WERI-Rb-1 (cell line): ENCODE measurements at regions not wholly inside any gene's neighbourhood (a gene's known extent, or its start where the extent isn't known, plus 50 kb on each side); places are given as distances from the start of the nearest gene placed in this dataset.

ENCODE experiments used
- DNase-seq: peaks from one replicate; pipeline ENCODE4 v3.0.0-alpha.2; 2020
- H3K27ac ChIP-seq: fragments of 250-450 bp; sonication (Bioruptor Pico); 2 replicates; pipeline ENCODE4 v1.5.1; 2020; ENCODE audit warnings: mild to moderate bottlenecking, moderate library complexity
- H3K27me3 ChIP-seq: fragments of 250-450 bp; sonication (Bioruptor Pico); 2 replicates; pipeline ENCODE4 v1.5.1; 2021; ENCODE audit warnings: mild to moderate bottlenecking, low read depth, moderate library complexity; ENCODE audit not compliant: insufficient read depth, severe bottlenecking
- H3K36me3 ChIP-seq: fragments of 250-450 bp; sonication (Bioruptor Pico); 2 replicates; pipeline ENCODE4 v1.5.1; 2020; ENCODE audit warnings: mild to moderate bottlenecking, moderate library complexity
- H3K4me3 ChIP-seq: 2 replicates; pipeline ENCODE4 v1.5.1; 2011; ENCODE audit warnings: low read depth, mild to moderate bottlenecking, control low read depth, low read length
- H3K9me3 ChIP-seq: fragments of 250-450 bp; sonication (Bioruptor Pico); 2 replicates; pipeline ENCODE4 v1.5.1; 2021; ENCODE audit warnings: mild to moderate bottlenecking, moderate library complexity; ENCODE audit not compliant: severe bottlenecking
- TF ChIP-seq, protein P1 (sequence below): IDR thresholded peaks from 2 replicates; pipeline ENCODE4 v1.5.1; 2011; ENCODE audit warnings: low read depth, mild to moderate bottlenecking, control low read depth, inconsistent platforms, low read length

DNA sequence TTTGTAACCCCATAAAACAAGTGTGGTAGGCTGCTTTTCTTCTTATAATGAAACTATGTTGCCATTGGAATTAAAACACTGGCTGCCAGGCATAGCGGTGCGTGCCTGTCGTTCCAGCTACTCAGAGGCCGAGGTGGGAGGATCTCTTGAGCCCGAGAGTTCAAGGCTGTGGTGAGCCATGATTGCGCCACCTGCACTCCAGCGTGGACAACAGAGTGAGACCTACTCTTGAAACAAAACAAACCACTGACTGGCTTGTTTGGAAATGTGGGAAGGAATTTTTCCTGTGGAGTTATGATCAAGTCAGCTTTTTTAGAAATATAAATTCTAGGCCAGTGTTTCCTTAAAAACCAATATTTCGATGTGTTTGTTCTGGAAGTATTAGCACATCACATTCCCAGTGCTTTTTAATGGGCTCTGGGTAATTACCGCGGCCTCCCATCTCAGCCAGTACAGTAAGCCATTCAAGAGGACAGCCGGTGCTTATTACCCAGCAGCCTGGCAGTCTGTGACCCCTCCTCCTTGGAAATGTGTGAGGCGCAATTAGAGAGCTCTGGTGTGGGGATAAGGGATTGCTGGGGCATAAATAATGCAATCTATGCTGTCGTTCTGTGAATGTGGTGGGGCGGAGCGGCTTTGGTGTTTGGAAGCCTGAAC is 58.3 kb upstream of the TRAK1 start:
- no peaks in the 10 kb centered on the region for H3K27me3 ChIP-seq
- no peaks in the 10 kb centered on the region for H3K9me3 ChIP-seq
- H3K36me3 ChIP-seq: peaks cover 14% of the 10 kb centered on the region
- peak overlapping the region; percentile 64 for H3K27ac ChIP-seq
- peak; percentile 91 for DNase-seq
- TF ChIP-seq, protein P1, sequence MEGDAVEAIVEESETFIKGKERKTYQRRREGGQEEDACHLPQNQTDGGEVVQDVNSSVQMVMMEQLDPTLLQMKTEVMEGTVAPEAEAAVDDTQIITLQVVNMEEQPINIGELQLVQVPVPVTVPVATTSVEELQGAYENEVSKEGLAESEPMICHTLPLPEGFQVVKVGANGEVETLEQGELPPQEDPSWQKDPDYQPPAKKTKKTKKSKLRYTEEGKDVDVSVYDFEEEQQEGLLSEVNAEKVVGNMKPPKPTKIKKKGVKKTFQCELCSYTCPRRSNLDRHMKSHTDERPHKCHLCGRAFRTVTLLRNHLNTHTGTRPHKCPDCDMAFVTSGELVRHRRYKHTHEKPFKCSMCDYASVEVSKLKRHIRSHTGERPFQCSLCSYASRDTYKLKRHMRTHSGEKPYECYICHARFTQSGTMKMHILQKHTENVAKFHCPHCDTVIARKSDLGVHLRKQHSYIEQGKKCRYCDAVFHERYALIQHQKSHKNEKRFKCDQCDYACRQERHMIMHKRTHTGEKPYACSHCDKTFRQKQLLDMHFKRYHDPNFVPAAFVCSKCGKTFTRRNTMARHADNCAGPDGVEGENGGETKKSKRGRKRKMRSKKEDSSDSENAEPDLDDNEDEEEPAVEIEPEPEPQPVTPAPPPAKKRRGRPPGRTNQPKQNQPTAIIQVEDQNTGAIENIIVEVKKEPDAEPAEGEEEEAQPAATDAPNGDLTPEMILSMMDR: no peak
- no peak overlapping the region; the same call in 1 of the 2 replicates for H3K4me3 ChIP-seq

DNA sequence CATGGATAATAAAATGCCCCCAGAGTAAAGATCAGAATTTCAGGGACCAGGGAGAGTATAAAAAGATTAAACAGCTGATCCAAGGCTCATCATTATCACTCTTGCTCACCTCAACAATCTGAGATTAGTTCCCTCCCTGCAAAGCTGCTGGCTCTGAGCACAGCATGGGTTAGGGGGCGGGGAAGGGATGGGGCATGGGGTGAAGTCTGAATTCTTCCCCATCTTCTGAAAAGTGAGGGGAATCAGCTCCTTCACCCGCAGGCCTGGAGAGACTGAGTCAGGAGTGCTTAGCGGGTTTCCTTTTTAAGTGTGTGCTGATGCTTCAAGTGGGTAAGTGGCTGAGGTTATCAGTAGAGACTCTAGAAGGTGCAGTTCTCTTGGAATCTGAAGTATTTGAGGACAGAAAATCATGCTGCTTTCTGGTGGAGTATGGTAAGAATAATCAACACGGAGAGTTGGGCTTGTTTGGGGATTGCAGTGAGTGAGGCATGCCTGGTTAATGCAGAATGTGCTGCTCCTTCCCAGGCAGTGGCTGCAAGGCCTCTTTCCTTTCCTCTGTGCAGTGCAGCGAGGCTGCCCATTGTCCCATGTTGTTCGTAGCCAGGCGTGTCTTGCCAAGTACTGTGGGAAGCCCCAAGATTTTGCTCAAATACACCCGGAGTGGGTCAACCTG is 59.2 kb upstream of the TRAK1 start:
- DNase-seq: peak; percentile 67
- Histone ChIP-seq H3K36me3 (peaks cover 14% of the 10 kb centered on the region), H3K27ac (peak overlapping the region; percentile 64), H3K27me3 (no peaks in the 10 kb centered on the region), H3K9me3 (no peaks in the 10 kb centered on the region), H3K4me3 (no peak overlapping the region)
- TF ChIP-seq, protein P1: no peak

DNA sequence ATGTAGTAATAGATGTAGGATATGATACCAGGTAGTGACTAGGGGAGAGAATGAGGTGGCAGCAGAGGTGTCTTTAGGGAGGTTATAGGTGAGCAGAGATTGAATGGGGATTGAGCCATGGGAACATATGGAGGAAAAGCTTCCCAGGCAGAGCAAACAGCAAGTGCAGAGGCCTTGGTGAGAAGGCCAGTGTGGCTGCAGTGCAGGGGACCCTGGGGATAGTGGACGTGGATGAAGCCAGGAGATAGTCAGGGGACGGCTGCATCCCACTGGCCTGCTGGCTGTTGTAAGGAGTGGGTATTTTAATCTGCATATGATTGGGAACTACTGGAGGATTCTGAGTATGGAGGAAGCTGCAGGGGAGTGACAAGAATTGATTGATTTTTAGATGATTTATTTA is 62.7 kb upstream of the TRAK1 start:
- TF ChIP-seq, protein P1: no peak
- Histone ChIP-seq H3K4me3 (no peak overlapping the region), H3K27me3 (no peaks in the 10 kb centered on the region), H3K36me3 (no peaks in the 10 kb centered on the region), H3K27ac (no peak overlapping the region), H3K9me3 (no peaks in the 10 kb centered on the region)
- DNase-seq: no peak

DNA sequence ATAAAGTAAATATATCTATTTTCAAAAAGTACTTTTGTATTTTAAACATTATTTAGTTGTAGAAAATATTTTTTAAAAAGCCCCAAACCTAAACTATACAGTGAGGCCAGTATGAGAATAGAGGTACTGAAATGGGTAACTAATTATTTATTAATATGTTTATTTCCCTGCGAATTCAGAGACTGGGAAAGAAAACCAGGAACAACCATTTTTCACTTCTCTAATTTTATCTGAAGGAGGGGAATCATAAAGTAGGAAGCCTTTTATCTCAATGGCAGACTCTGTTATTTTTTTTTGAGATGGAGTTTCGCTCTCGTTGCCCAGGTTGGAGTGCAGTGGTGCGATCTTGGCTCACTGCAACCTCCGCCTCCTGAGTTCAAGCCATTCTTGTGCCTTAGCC is 63.6 kb upstream of the TRAK1 start:
- Histone ChIP-seq H3K27me3 (no peaks in the 10 kb centered on the region), H3K36me3 (no peaks in the 10 kb centered on the region), H3K4me3 (no peak overlapping the region), H3K9me3 (no peaks in the 10 kb centered on the region), H3K27ac (no peak overlapping the region)
- no peak for DNase-seq
- TF ChIP-seq, protein P1: no peak

DNA sequence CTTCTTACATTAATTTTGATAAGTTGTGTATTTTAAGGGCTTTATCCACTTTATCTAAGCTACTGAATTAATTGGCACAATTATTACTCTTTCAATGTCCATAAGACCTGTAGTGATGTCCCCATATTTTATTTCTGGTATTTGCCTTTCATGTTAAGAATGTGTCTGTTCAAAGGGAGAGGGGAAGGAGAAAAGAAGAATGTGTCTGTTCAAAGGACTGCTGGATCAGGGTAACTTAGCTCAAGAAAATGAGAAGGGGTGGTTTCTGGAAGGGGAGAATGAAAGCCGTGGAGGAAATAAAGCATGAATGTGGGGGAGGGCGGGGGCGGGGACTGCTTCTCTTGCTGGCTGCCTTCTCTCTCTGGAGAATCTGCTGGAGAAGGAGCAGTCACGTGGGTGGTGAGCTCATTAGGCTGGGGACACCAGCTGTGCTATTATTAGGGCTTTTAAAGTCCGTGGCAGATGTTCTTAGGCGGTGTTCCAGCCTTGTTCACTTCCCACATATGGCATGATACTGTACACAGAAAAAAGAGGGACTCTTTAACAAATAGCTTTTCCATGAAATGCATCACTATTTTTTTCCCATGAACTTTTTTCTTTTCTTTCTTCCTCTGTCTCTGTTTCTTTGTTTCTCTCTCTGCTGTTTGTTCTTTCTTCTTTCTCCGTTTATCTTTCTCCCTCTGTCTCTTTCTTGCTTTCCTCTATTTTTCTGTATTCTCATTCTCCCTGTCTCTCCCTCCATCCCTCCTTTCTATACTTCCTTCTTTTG is 63.7 kb upstream of the ULK4 start:
- peak overlapping the region; percentile 86 for H3K27ac ChIP-seq
- H3K4me3 ChIP-seq: no peak overlapping the region; the same call in 1 of the 2 replicates
- H3K36me3 ChIP-seq: no peaks in the 10 kb centered on the region
- DNase-seq: peak; percentile 88
- no peaks in the 10 kb centered on the region for H3K9me3 ChIP-seq
- TF ChIP-seq, protein P1: no peak
- H3K27me3 ChIP-seq: no peaks in the 10 kb centered on the region
